Kidney (tissue), 13 donors: ENCODE measurements at regions not wholly inside any gene's neighbourhood (a gene's known extent, or its start where the extent isn't known, plus 50 kb on each side); places are given as distances from the start of the nearest gene placed in this dataset.

Experiments used
- DNase-seq, 5 donors: peaks; one replicate each; pipeline ENCODE4 v3.0.0-alpha.2; 2013 to 2020
- FAIRE-seq: peaks from 2 replicates; lab custom pipeline; 2012; peaks lifted over from hg19 to GRCh38; lab: Jason Lieb, UNC
- H3K27ac ChIP-seq, 2 donors: one replicate each; pipeline ENCODE4 v1.7.0; 2013; ENCODE audit warnings: low read depth in 2 of 2, low read length in 2 of 2, inconsistent platforms in 1 of 2
- H3K27me3 ChIP-seq: one replicate; pipeline ENCODE4 v1.7.1; 2013; ENCODE audit warnings: low read length, inconsistent platforms; ENCODE audit not compliant: control insufficient read depth, insufficient read depth
- H3K36me3 ChIP-seq, 3 donors: one replicate each; pipeline versions ENCODE4 v1.7.0 to v1.7.1; 2013; ENCODE audit warnings: low read length in 3 of 3, control low read depth in 1 of 3, inconsistent platforms in 1 of 3; ENCODE audit not compliant: insufficient read depth in 3 of 3, control insufficient read depth in 2 of 3
- H3K4me1 ChIP-seq, 3 donors: one replicate each; pipeline versions ENCODE4 v1.7.0 to v1.7.1; 2013; ENCODE audit warnings: low read length in 3 of 3, inconsistent platforms in 1 of 3, low read depth in 1 of 3; ENCODE audit not compliant: control insufficient read depth in 2 of 3, insufficient read depth in 2 of 3
- H3K4me3 ChIP-seq, 3 donors: one replicate each; pipeline versions ENCODE4 v1.7.0 to v1.8.1; 2013; ENCODE audit warnings: low read length in 3 of 3, control low read depth in 1 of 3, inconsistent platforms in 1 of 3
- H3K9ac ChIP-seq, 3 donors: one replicate each; pipeline versions ENCODE4 v1.7.0 to v1.7.1; 2013; ENCODE audit warnings: low read length in 3 of 3, control low read depth in 1 of 3, inconsistent platforms in 1 of 3
- H3K9me3 ChIP-seq, 3 donors: one replicate each; pipeline versions ENCODE4 v1.7.0 to v1.7.1; 2013; ENCODE audit warnings: low read length in 3 of 3, control low read depth in 1 of 3, inconsistent platforms in 1 of 3; ENCODE audit not compliant: control insufficient read depth in 2 of 3, insufficient read depth in 1 of 3
- intact Hi-C: fragments of 100-400 bp; cut with DNase I; formaldehyde crosslinking; loops from one replicate; pipeline ENCODE4 v1.11.1; 2022
- TF ChIP-seq, protein P1 (sequence below): IDR thresholded peaks from 3 replicates; pipeline ENCODE4 v1.5.1; 2012; ENCODE audit warnings: mild to moderate bottlenecking, moderate library complexity, borderline replicate concordance; ENCODE audit not compliant: insufficient read depth; ENCODE audit errors: extremely low read depth
- donor health status: control.
- donor health status: control.
- donor health status: control.
- donor health status: control.
- donor health status: control.
- donor health status: DM: yes; HTN: yes; CAD: no.
- donor health status: Normal renal cell carcinoma (clear cell type).

- Histone ChIP-seq H3K9ac (no peak overlapping the region), H3K9me3 (no peaks in the 10 kb centered on the region), H3K27me3 (no peaks in the 10 kb centered on the region), H3K27ac (no peak overlapping the region), H3K4me1 (peaks cover 0 to 3% (median 0%) of the 10 kb centered on the region in 3 donors), H3K36me3 (no peaks in the 10 kb centered on the region), H3K4me3 (no peak overlapping the region)
- DNase-seq = peak; percentile 73 to 95 (median 80)
- TF ChIP-seq, protein P1, sequence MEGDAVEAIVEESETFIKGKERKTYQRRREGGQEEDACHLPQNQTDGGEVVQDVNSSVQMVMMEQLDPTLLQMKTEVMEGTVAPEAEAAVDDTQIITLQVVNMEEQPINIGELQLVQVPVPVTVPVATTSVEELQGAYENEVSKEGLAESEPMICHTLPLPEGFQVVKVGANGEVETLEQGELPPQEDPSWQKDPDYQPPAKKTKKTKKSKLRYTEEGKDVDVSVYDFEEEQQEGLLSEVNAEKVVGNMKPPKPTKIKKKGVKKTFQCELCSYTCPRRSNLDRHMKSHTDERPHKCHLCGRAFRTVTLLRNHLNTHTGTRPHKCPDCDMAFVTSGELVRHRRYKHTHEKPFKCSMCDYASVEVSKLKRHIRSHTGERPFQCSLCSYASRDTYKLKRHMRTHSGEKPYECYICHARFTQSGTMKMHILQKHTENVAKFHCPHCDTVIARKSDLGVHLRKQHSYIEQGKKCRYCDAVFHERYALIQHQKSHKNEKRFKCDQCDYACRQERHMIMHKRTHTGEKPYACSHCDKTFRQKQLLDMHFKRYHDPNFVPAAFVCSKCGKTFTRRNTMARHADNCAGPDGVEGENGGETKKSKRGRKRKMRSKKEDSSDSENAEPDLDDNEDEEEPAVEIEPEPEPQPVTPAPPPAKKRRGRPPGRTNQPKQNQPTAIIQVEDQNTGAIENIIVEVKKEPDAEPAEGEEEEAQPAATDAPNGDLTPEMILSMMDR = no peak
- no peak for FAIRE-seq
- intact Hi-C loops = no loop called here
These were observed 212.4 kb downstream of the OPA1 start for GRCh38 chr3:193805448-193805847.

GRCh38 chr3:193808317-193808716 is 215.3 kb downstream of the OPA1 start:
- no peaks in the 10 kb centered on the region for H3K27me3 ChIP-seq

DNA sequence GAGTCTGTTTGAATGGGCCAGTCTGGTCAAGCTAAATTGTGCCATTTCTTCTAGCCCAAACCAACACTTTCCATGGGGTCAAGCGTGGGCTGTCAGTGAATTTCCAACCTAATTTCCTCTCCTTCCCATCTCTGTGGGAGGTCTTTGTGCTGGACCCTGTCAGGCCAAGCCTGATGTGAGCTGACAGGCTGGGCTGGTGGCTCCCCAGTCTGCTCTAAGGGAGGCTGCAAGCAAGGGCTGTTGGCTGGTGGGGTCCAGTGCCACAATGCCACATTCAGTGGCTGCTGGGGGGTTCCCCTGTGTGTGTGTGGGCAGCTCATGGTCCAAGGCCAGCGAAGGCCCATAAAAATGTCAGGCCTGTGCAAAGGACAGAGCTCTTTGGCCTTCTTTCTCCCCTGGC is 216.1 kb downstream of the OPA1 start:
- no peak for DNase-seq
- no peak overlapping the region for H3K27ac ChIP-seq
- H3K9ac ChIP-seq = no peak overlapping the region
- no peaks in the 10 kb centered on the region for H3K9me3 ChIP-seq
- TF ChIP-seq, protein P1 = no peak
- H3K4me3 ChIP-seq = no peak overlapping the region
- H3K4me1 ChIP-seq = peaks cover 0 to 12% (median 4%) of the 10 kb centered on the region in 3 donors
- H3K36me3 ChIP-seq = no peaks in the 10 kb centered on the region
- intact Hi-C loops = no loop called here
- H3K27me3 ChIP-seq = no peaks in the 10 kb centered on the region
- no peak for FAIRE-seq

More at GRCh38 chr3:193808317-193808716, 215.3 kb downstream of the OPA1 start:
- no peak overlapping the region for H3K9ac ChIP-seq
- no peak overlapping the region for H3K4me3 ChIP-seq
- H3K27ac ChIP-seq = no peak overlapping the region
- intact Hi-C loops = no loop called here
- H3K36me3 ChIP-seq = no peaks in the 10 kb centered on the region
- FAIRE-seq (no peak), DNase-seq (peak in 1 of 5 donors; percentile 13)
- no peaks in the 10 kb centered on the region for H3K9me3 ChIP-seq
- TF ChIP-seq, protein P1 = no peak
- H3K4me1 ChIP-seq = peaks cover 0 to 5% (median 0%) of the 10 kb centered on the region in 3 donors

DNA sequence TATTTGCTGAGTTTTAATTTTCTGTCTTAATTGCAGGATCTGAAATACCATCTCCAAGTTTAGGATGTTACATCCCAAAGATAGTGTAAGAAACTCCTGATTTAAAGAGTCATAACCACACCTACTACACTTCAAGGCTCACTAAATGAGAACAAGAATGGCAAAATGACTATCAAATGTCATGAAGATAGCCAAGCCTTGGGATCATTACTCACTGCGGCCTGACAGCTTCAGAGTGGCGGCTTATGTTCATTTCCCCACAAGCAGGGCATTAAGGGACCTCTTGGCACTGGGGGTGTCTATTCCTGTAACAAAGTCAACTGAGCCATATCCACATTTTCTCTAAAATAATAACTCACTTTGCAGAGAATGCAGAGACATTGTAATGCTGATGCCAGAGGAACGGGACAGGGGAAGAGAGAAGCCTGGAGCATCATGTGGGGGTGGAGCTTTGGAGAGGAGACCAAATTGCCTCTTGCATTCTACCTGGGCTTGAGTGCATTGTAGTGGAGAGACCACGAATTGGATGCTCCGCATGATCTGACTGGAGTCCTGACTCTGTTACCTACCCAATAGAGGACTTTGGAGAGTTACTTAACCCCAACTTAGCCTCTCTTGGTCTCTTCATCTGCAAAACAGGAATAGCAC is 219.2 kb downstream of the OPA1 start:
- TF ChIP-seq, protein P1 = no peak
- DNase-seq = peak in 1 of 5 donors; percentile 23
- no peak overlapping the region for H3K9ac ChIP-seq
- H3K27ac ChIP-seq = no peak overlapping the region
- no peaks in the 10 kb centered on the region for H3K9me3 ChIP-seq
- no peak overlapping the region for H3K4me3 ChIP-seq
- intact Hi-C loops = no loop called here
- peaks cover 0 to 17% (median 4%) of the 10 kb centered on the region in 3 donors for H3K4me1 ChIP-seq
- no peaks in the 10 kb centered on the region for H3K36me3 ChIP-seq
- H3K27me3 ChIP-seq = no peaks in the 10 kb centered on the region
- no peak for FAIRE-seq
